SK-N-SH treated with all-trans-retinoic acid at 6 μM for 48 hours (cell line): ENCODE measurements at regions not wholly inside any gene's neighbourhood (a gene's known extent, or its start where the extent isn't known, plus 50 kb on each side); places are given as distances from the start of the nearest gene placed in this dataset.

Source experiments
- ATAC-seq: fragments of 200-7000 bp; cut with Tn5 transposase; 3 replicates; pipeline ENCODE4 v1.9.1; 2020; ENCODE audit warnings: mild to moderate bottlenecking, moderate library complexity
- ARNTL ChIP-seq: fragments of 450-650 bp; formaldehyde crosslinking; IDR thresholded peaks from 2 replicates; pipeline ENCODE4 v1.5.0; 2020; ENCODE audit warnings: low read depth, mild to moderate bottlenecking, moderate library complexity, borderline replicate concordance
- BACH2 ChIP-seq: fragments of 250-450 bp; sonication (Bioruptor Pico); IDR thresholded peaks from 2 replicates; pipeline ENCODE4 v1.9.0; 2021; ENCODE audit warnings: mild to moderate bottlenecking, borderline replicate concordance
- CSDC2 ChIP-seq: fragments of 250-450 bp; sonication (Bioruptor Pico); IDR thresholded peaks from 2 replicates; pipeline ENCODE4 v1.5.0; 2020; ENCODE audit warnings: mild to moderate bottlenecking, moderate library complexity
- CSRNP3 ChIP-seq: fragments of 250-450 bp; sonication (Bioruptor Pico); IDR thresholded peaks from 2 replicates; pipeline ENCODE4 v1.5.1; 2021; ENCODE audit warnings: mild to moderate bottlenecking, moderate library complexity
- GLIS3 ChIP-seq: fragments of 250-450 bp; sonication (Bioruptor Pico); IDR thresholded peaks from 2 replicates; pipeline ENCODE4 v1.5.0; 2020; ENCODE audit warnings: mild to moderate bottlenecking, moderate library complexity
- ISL1 ChIP-seq: fragments of 250-450 bp; sonication (Bioruptor Pico); IDR thresholded peaks from 2 replicates; pipeline ENCODE4 v2.1.2; 2022; ENCODE audit warnings: mild to moderate bottlenecking, moderate library complexity
- OSR1 ChIP-seq: fragments of 250-450 bp; sonication (Bioruptor Pico); IDR thresholded peaks from 2 replicates; pipeline ENCODE4 v1.8.0; 2022; ENCODE audit warnings: moderate library complexity, mild to moderate bottlenecking, inconsistent platforms
- PPARA ChIP-seq: fragments of 250-450 bp; sonication (Bioruptor Pico); IDR thresholded peaks from 2 replicates; pipeline ENCODE4 v1.5.0; 2020; ENCODE audit warnings: mild to moderate bottlenecking, borderline replicate concordance
- RARB ChIP-seq: fragments of 250-450 bp; sonication (Bioruptor Pico); IDR thresholded peaks from 2 replicates; pipeline ENCODE4 v1.8.0; 2021; ENCODE audit warnings: mild to moderate bottlenecking, moderate library complexity
- SNAI2 ChIP-seq: fragments of 250-450 bp; sonication (Bioruptor Pico); IDR thresholded peaks from 2 replicates; pipeline ENCODE4 v1.5.0; 2020; ENCODE audit warnings: mild to moderate bottlenecking, moderate library complexity
- TCF4 ChIP-seq: fragments of 250-450 bp; sonication (Bioruptor Pico); IDR thresholded peaks from 2 replicates; pipeline ENCODE4 v1.8.0; 2021; ENCODE audit warnings: mild to moderate bottlenecking, moderate library complexity, borderline replicate concordance
- TOX ChIP-seq: fragments of 250-450 bp; sonication (Bioruptor Pico); IDR thresholded peaks from 2 replicates; pipeline ENCODE4 v1.8.0; 2021; ENCODE audit warnings: mild to moderate bottlenecking, moderate library complexity, borderline replicate concordance
- ZC3H10 ChIP-seq: fragments of 250-450 bp; sonication (Bioruptor Pico); IDR thresholded peaks from 2 replicates; pipeline ENCODE4 v1.5.1; 2021; ENCODE audit warnings: mild to moderate bottlenecking, moderate library complexity
- ZFP30 ChIP-seq: fragments of 450-650 bp; formaldehyde crosslinking; IDR thresholded peaks from 2 replicates; pipeline ENCODE4 v1.5.0; 2022; ENCODE audit warnings: mild to moderate bottlenecking, moderate library complexity
- ZNF565 ChIP-seq: fragments of 450-650 bp; formaldehyde crosslinking; conservative IDR thresholded peaks from 2 replicates; pipeline ENCODE4 v1.5.0; 2020; ENCODE audit warnings: low read depth, mild to moderate bottlenecking, moderate library complexity
- ZNF70 ChIP-seq: fragments of 450-650 bp; formaldehyde crosslinking; IDR thresholded peaks from 2 replicates; pipeline ENCODE4 v1.5.0; 2020; ENCODE audit warnings: mild to moderate bottlenecking, moderate library complexity
- TF ChIP-seq, protein P1 (sequence below): fragments of 250-450 bp; sonication (Bioruptor Pico); IDR thresholded peaks from 2 replicates; pipeline ENCODE4 v1.8.0; 2021; ENCODE audit warnings: low read depth, mild to moderate bottlenecking, moderate library complexity, borderline replicate concordance
- TF ChIP-seq, protein P2 (sequence below): fragments of 250-450 bp; sonication (Bioruptor Pico); IDR thresholded peaks from 2 replicates; pipeline ENCODE4 v1.8.0; 2020; ENCODE audit warnings: mild to moderate bottlenecking, moderate library complexity, borderline replicate concordance
- TF ChIP-seq, protein P3 (sequence below): fragments of 250-450 bp; sonication (Bioruptor Pico); IDR thresholded peaks from 2 replicates; pipeline ENCODE4 v1.5.1; 2020; ENCODE audit warnings: low read depth, mild to moderate bottlenecking, moderate library complexity
- TF ChIP-seq, protein P4 (sequence below): fragments of 250-450 bp; sonication (Bioruptor Pico); IDR thresholded peaks from 2 replicates; pipeline ENCODE4 v1.5.0; 2020; ENCODE audit warnings: mild to moderate bottlenecking, moderate library complexity

DNA sequence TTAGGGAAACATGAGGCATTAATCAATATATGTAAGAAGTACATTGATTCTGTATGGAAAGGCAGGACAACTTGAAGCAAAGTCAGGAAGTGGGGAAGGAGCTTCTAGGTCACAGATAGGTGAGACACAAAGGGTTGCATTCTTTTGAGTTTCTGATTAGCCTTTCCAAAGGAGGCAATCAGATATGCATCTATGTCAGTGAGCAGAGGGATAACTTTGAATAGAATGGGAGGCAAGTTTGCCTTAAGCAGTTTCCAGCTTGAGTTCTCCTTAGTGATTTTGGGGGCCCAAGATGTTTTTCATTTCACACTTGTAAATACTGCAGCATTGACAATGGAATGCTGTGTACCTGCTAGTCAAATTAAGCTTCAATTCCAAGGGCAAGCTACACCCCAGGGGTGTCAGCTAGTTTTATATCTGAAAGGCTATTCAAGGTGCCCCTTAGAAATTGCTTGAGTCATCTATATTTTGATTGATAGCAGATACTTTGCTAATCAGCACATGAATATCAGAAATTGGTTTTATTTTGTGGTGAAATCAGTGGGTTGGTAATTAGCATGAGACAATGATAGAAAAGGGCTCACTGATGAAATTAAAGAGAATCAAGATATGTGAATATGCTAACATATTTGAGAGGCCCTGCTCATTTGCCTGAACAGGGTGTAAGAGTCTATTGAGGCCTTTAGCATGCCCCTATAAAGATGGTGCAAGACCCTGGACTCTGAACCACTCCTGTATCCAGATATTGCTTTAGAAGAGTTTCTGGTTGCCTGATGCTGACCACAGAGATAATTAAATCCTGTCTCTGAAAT, 131.5 kb downstream of the TMEM17 start:
- ATAC-seq: no peak

GRCh38 chr2:62372824-62373223, 133.2 kb downstream of the TMEM17 start:
- TF ChIP-seq, protein P1, sequence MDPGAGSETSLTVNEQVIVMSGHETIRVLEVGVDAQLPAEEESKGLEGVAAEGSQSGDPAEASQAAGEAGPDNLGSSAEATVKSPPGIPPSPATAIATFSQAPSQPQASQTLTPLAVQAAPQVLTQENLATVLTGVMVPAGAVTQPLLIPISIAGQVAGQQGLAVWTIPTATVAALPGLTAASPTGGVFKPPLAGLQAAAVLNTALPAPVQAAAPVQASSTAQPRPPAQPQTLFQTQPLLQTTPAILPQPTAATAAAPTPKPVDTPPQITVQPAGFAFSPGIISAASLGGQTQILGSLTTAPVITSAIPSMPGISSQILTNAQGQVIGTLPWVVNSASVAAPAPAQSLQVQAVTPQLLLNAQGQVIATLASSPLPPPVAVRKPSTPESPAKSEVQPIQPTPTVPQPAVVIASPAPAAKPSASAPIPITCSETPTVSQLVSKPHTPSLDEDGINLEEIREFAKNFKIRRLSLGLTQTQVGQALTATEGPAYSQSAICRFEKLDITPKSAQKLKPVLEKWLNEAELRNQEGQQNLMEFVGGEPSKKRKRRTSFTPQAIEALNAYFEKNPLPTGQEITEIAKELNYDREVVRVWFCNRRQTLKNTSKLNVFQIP (CRISPR knock-in tag): no peak
- TF ChIP-seq RARB (CRISPR knock-in tag) (no peak), ISL1 (CRISPR knock-in tag) (no peak), ZFP30 (CRISPR knock-in tag) (no peak), OSR1 (CRISPR knock-in tag) (no peak), ZNF70 (CRISPR knock-in tag) (no peak), CSRNP3 (no peak), ARNTL (no peak), SNAI2 (CRISPR knock-in tag) (no peak), TOX (CRISPR knock-in tag) (no peak), CSDC2 (CRISPR knock-in tag) (no peak), TCF4 (CRISPR knock-in tag) (no peak), BACH2 (CRISPR knock-in tag) (no peak), PPARA (CRISPR knock-in tag) (no peak), ZC3H10 (CRISPR knock-in tag) (no peak)
- TF ChIP-seq, protein P2, sequence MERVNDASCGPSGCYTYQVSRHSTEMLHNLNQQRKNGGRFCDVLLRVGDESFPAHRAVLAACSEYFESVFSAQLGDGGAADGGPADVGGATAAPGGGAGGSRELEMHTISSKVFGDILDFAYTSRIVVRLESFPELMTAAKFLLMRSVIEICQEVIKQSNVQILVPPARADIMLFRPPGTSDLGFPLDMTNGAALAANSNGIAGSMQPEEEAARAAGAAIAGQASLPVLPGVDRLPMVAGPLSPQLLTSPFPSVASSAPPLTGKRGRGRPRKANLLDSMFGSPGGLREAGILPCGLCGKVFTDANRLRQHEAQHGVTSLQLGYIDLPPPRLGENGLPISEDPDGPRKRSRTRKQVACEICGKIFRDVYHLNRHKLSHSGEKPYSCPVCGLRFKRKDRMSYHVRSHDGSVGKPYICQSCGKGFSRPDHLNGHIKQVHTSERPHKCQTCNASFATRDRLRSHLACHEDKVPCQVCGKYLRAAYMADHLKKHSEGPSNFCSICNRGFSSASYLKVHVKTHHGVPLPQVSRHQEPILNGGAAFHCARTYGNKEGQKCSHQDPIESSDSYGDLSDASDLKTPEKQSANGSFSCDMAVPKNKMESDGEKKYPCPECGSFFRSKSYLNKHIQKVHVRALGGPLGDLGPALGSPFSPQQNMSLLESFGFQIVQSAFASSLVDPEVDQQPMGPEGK (CRISPR knock-in tag): no peak
- TF ChIP-seq, protein P3, sequence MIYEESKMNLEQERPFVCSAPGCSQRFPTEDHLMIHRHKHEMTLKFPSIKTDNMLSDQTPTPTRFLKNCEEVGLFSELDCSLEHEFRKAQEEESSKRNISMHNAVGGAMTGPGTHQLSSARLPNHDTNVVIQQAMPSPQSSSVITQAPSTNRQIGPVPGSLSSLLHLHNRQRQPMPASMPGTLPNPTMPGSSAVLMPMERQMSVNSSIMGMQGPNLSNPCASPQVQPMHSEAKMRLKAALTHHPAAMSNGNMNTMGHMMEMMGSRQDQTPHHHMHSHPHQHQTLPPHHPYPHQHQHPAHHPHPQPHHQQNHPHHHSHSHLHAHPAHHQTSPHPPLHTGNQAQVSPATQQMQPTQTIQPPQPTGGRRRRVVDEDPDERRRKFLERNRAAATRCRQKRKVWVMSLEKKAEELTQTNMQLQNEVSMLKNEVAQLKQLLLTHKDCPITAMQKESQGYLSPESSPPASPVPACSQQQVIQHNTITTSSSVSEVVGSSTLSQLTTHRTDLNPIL (CRISPR knock-in tag): no peak
- TF ChIP-seq, protein P4, sequence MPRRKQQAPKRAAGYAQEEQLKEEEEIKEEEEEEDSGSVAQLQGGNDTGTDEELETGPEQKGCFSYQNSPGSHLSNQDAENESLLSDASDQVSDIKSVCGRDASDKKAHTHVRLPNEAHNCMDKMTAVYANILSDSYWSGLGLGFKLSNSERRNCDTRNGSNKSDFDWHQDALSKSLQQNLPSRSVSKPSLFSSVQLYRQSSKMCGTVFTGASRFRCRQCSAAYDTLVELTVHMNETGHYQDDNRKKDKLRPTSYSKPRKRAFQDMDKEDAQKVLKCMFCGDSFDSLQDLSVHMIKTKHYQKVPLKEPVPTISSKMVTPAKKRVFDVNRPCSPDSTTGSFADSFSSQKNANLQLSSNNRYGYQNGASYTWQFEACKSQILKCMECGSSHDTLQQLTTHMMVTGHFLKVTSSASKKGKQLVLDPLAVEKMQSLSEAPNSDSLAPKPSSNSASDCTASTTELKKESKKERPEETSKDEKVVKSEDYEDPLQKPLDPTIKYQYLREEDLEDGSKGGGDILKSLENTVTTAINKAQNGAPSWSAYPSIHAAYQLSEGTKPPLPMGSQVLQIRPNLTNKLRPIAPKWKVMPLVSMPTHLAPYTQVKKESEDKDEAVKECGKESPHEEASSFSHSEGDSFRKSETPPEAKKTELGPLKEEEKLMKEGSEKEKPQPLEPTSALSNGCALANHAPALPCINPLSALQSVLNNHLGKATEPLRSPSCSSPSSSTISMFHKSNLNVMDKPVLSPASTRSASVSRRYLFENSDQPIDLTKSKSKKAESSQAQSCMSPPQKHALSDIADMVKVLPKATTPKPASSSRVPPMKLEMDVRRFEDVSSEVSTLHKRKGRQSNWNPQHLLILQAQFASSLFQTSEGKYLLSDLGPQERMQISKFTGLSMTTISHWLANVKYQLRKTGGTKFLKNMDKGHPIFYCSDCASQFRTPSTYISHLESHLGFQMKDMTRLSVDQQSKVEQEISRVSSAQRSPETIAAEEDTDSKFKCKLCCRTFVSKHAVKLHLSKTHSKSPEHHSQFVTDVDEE (CRISPR knock-in tag): no peak
- ATAC-seq: no peak

More for the DNA sequence above, 131.5 kb downstream of the TMEM17 start:
- no peak for TF ChIP-seq TOX (CRISPR knock-in tag)
- no peak for TF ChIP-seq ZNF565 (CRISPR knock-in tag)
- no peak for TF ChIP-seq ISL1 (CRISPR knock-in tag)
- TF ChIP-seq GLIS3 (CRISPR knock-in tag): no peak
- no peak for TF ChIP-seq TCF4 (CRISPR knock-in tag)
- no peak for TF ChIP-seq ZNF70 (CRISPR knock-in tag)
